HFFc6 (cell line): ENCODE measurements at regions not wholly inside any gene's neighbourhood (a gene's known extent, or its start where the extent isn't known, plus 50 kb on each side); places are given as distances from the start of the nearest gene placed in this dataset.
A peak's percentile ranks its signal among the peaks of the same experiment; 100 is the strongest.

Experiments used
- DNase-seq: peaks from one replicate; pipeline ENCODE4 v3.0.0-alpha.2; 2018
- H3K27ac Mint-ChIP-seq: 2 replicates; pipeline ENCODE4 v1.8.0; 2020; ENCODE audit warnings: mild to moderate bottlenecking, mixed read lengths
- H3K27me3 Mint-ChIP-seq: 2 replicates; pipeline ENCODE4 v1.8.0; 2021; ENCODE audit warnings: mild to moderate bottlenecking, moderate library complexity, mixed read lengths; ENCODE audit not compliant: insufficient read depth
- H3K36me3 Mint-ChIP-seq: 2 replicates; pipeline ENCODE4 v1.8.0; 2021; ENCODE audit warnings: low read depth, mixed read lengths
- H3K4me1 Mint-ChIP-seq: 2 replicates; pipeline ENCODE4 v1.8.0; 2020; ENCODE audit warnings: low read depth, mixed read lengths
- H3K4me3 Mint-ChIP-seq: 2 replicates; pipeline ENCODE4 v1.8.0; 2020; ENCODE audit warnings: mild to moderate bottlenecking, moderate library complexity, mixed read lengths
- H3K9me3 Mint-ChIP-seq: 2 replicates; pipeline ENCODE4 v1.8.0; 2020; ENCODE audit warnings: mild to moderate bottlenecking, mixed read lengths
- CTCF ChIP-seq: fragments of 200-600 bp; sonication (generic); IDR thresholded peaks from 2 replicates; pipeline ENCODE4 v1.5.0; 2021; ENCODE audit warnings: antibody characterized with exemption, mild to moderate bottlenecking

GRCh38 chr13:30846311-30846710 lies 59.8 kb upstream of the MEDAG start:
- no peak overlapping the region for H3K4me3 Mint-ChIP-seq
- peak; percentile 27 for DNase-seq
- H3K27me3 Mint-ChIP-seq, result no peaks in the 10 kb centered on the region
- no peak for TF ChIP-seq CTCF
- H3K9me3 Mint-ChIP-seq, result no peaks in the 10 kb centered on the region
- peak overlapping the region; percentile 16 for H3K27ac Mint-ChIP-seq
- H3K4me1 Mint-ChIP-seq, result peaks cover 31% of the 10 kb centered on the region
- no peaks in the 10 kb centered on the region for H3K36me3 Mint-ChIP-seq

- no peak for TF ChIP-seq CTCF
- no peak overlapping the region for H3K27ac Mint-ChIP-seq
- no peaks in the 10 kb centered on the region for H3K9me3 Mint-ChIP-seq
- H3K4me3 Mint-ChIP-seq, result no peak overlapping the region
- no peaks in the 10 kb centered on the region for H3K36me3 Mint-ChIP-seq
- no peaks in the 10 kb centered on the region for H3K27me3 Mint-ChIP-seq
- peaks cover 31% of the 10 kb centered on the region for H3K4me1 Mint-ChIP-seq
- no peak for DNase-seq
Observed at GRCh38 chr13:30846866-30847265, 59.2 kb upstream of the MEDAG start.

GRCh38 chr13:30847650-30848307 lies 58.3 kb upstream of the MEDAG start:
- peak; percentile 87 for DNase-seq
- peaks cover 31% of the 10 kb centered on the region for H3K4me1 Mint-ChIP-seq
- no peaks in the 10 kb centered on the region for H3K9me3 Mint-ChIP-seq
- H3K36me3 Mint-ChIP-seq, result no peaks in the 10 kb centered on the region
- TF ChIP-seq CTCF, result no peak
- H3K4me3 Mint-ChIP-seq, result peak overlapping the region; percentile 68
- no peaks in the 10 kb centered on the region for H3K27me3 Mint-ChIP-seq
- peak overlapping the region; percentile 88 for H3K27ac Mint-ChIP-seq

- DNase-seq, result no peak
- Mint-ChIP-seq H3K27ac (peak overlapping the region; percentile 88), H3K36me3 (no peaks in the 10 kb centered on the region), H3K27me3 (no peaks in the 10 kb centered on the region), H3K4me3 (peak overlapping the region; percentile 68), H3K9me3 (no peaks in the 10 kb centered on the region), H3K4me1 (peaks cover 31% of the 10 kb centered on the region)
- no peak for TF ChIP-seq CTCF
Observed at GRCh38 chr13:30848332-30849027, 57.6 kb upstream of the MEDAG start.

- peaks cover 31% of the 10 kb centered on the region for H3K4me1 Mint-ChIP-seq
- H3K9me3 Mint-ChIP-seq, result no peaks in the 10 kb centered on the region
- no peak overlapping the region for H3K27ac Mint-ChIP-seq
- no peaks in the 10 kb centered on the region for H3K36me3 Mint-ChIP-seq
- no peak overlapping the region for H3K4me3 Mint-ChIP-seq
- TF ChIP-seq CTCF, result no peak
- no peaks in the 10 kb centered on the region for H3K27me3 Mint-ChIP-seq
- no peak for DNase-seq
Observed at GRCh38 chr13:30849611-30850010, 56.5 kb upstream of the MEDAG start.
